GM18505 (cell line): ENCODE measurements at regions not wholly inside any gene's neighbourhood (a gene's known extent, or its start where the extent isn't known, plus 50 kb on each side); places are given as distances from the start of the nearest gene placed in this dataset.
"Not testable (repeated sequence)": the region's sequence is repeated elsewhere in the genome, so short reads cannot be mapped to it uniquely, and the experiment has no call there.

ENCODE experiments used
- ATAC-seq: cut with Tn5 transposase; IDR thresholded peaks from one replicate; pipeline ENCODE4 v1.9.1; 2021; ENCODE audit not compliant: unreplicated experiment
- POLR2A ChIP-seq: IDR thresholded peaks from 4 replicates; pipeline ENCODE4 v1.6.1; 2011; ENCODE audit warnings: borderline replicate concordance; ENCODE audit not compliant: insufficient read depth, insufficient read length; ENCODE audit errors: extremely low read depth

DNA sequence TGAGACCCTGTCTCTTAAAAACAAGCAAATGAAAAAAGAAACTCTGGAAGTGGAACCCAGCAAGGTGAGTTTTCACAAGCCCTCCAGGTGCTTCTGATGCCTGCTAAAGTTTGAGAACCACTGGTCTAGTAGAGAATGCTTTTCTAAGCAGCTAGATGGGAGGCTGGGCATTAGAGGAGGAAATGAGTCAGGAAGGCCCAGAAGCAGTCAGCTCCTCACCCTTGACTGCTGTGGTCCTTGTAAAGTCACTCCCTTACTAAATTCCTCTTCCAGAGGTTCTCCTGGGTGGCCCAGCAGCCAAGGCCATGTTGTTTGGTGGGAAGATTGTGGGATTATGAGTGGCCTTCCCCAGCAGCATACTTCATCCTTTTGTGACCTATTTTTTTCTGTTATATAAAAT is 52.0 kb upstream of the FYN start:
- TF ChIP-seq POLR2A, result no peak
- no peak for ATAC-seq

DNA sequence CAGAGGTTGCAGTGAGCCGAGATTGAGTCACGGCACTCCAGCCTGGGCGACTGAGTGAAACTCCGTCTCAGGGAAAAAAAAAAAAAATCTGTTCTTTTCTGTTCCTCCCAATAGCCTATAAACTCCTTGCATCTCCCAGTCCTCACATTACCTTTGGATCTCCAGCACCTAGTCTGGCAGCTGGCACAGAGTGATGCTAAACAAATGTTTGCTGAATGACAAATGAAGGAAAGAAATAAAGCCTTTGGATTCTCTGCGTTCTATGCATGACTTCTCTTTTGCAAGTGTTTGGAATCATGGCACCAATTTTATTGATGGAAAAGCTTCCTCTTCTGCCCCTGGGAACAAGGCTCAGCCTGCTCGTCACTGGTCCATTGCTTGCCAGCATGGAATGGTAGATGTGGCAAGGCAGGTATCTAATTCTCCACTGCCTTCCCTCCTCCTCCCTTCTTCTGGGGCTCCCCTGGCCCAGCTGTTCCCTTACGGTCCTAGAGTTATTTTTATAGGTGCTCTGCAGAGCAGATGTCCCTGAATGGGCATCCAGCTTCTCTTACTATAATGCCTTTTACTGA is 53.6 kb upstream of the FYN start:
- no peak for ATAC-seq
- no peak for TF ChIP-seq POLR2A

DNA sequence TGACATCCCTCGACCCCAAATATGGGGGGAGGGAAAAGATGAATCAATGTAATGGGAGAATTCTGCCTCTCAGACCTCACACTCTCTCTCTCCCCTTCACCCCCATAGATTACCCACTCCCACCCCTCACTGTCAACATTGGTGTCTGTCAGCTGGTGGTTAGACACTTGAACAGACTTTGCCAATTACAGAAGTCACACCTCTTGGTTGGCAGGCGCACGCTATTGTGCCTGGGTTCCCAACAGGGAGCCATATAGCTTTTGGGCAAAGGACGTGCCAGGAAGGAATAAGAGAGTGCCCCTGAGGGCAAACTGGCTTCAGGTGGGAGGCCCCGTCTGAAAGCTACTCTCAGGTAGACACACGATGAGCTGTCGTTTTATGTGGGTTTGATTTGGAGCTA is 54.1 kb upstream of the FYN start:
- no peak for TF ChIP-seq POLR2A
- ATAC-seq, result no peak

DNA sequence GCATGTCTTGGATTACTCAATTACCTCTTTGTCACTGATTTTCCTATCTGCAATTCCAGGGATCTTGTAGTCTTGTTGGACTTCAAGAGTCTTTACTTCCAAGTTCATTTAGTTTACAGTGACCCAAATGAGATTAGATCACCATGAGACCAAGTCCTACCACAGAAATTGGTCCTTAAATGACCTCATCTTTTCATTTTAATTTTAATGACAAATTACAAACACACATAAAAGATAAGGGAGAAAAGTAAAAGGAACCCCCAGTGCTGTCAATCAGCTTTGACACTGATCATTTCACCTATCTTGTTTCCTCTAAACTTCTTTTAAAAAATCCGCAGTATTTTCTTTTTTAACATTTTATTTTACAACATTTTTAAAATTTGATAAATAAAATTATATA is 54.9 kb upstream of the FYN start:
- no peak for TF ChIP-seq POLR2A
- no peak for ATAC-seq

DNA sequence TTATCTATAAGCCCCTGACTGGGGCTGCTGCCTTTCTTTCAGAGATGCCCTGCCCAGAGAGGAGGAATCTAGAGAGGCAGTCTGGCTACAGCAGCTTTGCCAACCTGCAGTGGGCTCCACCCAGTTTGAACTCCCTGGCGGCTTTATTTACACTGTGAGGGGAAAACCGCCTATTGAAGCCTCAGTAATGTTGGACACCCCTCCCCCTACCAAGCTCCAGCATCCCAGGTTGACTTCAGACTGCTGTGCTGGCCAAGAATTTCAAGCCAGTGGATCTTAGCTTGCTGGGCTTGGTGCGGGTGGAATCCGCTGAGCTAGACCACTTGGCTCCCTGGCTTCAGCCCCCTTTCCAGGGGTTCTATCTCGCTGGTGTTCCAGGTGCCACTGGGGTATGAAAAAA is 61.4 kb upstream of the FYN start:
- ATAC-seq, result not testable (repeated sequence)

DNA sequence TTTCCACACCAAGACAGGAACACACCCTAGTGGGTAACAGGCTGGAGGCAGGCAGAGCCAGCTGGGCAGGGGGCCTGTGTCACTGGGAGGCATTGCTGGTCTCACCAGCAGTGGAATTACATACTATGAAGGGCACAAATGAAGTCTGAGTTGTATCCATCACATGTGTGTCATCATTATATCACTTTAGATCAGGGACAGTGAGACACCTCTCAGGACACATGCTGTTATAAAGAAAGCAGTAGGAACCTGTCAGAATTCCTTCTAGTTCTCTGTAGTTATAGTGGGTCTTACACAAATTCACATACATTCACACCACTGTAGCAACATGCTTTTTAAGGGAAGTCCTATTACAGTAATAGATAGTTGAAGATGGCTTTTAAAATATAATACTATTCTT is 63.5 kb upstream of the FYN start:
- no peak for ATAC-seq
- TF ChIP-seq POLR2A, result no peak

DNA sequence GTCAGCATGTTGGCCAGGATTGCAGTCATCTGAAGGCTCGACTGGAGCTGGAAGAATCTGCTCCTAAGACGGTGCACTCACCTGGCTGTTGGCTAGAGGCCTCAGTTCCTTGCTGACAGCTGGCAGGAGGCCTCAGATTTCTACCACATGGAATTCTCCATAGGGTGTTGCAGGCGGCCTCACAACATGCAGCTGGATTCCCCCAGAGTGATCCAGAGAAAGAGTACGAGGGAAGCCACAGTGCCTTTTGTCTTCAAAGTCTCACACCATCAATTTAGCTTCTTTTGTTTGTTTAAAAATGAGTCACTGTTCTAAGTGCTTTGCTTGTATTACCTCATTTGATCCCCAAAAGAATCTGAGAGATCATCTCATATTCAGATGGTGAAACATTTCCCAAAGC is 65.5 kb upstream of the FYN start:
- TF ChIP-seq POLR2A, result no peak
- ATAC-seq, result no peak

DNA sequence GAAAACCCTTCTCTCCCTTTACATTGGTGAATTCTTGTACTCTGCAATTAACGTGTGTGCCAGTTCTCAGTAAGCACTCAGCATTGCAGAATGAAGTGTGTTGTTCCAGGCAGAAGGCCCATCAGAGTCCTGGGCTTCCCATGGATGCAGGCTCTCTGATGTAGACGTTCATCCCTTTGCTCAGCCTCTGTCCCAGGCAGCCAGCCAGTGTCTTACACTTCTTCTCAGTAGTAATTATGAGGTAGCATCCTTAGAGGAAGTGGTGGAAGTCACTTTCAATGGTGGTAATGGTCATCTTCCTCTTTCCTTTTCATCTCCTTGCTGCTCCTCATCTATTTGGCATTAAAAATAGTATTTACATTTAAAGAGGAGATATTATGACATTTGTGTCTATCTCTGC is 66.7 kb upstream of the FYN start:
- TF ChIP-seq POLR2A, result no peak
- no peak for ATAC-seq

DNA sequence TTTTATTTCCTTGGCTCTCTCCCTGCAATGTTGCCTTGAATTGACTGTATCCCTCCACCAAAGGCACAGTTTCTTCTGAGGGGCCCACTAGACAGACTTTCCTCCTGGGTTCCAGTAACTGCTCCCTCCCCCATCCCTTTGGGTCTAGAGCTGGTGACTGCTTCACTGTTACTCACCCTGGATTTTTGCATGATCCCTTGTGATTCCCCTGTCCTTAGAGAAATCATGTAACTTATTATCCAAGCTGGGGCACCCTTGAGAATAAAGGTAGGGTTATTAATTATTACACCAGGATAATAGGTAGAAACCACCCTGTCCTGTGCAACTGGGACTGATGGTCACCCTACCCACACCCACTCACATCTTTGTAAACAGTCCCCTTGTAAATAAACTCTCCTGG is 67.5 kb upstream of the FYN start:
- ATAC-seq, result no peak
- no peak for TF ChIP-seq POLR2A

DNA sequence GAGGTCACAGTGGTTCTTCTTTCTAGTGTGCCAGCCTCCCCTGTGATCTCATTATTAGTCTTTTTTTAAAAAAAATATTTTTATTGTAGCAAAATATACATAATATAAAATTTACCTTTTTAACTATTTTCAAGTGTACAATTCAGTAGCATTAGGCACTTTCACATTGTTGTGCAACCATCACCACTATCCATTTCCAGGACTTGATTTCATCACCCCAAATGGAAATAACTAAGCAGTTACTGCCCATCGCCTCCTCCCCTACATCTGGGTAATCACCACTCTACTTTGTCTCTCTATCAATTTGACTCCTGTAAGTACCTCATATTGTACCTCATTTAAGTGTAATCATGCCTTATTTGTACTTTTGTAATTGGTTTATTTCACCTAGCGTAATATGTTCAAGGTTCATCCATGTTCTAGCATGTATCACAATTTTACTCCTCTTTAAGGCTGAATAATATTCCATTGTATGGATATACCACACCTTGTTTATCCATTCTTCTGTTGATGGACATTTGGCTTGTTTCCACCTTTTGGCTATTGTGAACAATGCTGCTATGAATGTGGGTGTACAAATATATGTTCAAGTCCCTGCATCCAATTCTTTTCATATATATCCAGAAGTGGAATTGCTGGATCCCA is 68.6 kb upstream of the FYN start:
- no peak for TF ChIP-seq POLR2A
- no peak for ATAC-seq

DNA sequence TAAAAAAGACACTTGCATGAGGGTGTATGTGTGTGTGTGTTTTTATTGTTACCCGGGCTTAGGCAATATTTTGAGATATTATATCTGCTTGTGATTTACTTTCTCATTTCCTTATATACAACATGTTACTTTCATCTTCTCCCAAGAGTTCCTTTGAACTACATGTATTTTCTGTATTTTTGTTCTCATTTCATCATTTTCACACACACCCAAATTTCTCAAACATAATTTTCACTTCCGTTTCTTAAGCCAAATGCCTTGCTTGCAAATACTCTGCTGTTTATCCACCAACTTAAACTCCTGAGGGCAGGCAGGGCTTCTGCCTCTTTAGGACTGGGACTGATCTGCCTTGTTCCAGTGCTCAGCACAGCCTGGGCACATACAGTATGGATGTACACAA is 69.3 kb upstream of the FYN start:
- TF ChIP-seq POLR2A, result no peak
- no peak for ATAC-seq

DNA sequence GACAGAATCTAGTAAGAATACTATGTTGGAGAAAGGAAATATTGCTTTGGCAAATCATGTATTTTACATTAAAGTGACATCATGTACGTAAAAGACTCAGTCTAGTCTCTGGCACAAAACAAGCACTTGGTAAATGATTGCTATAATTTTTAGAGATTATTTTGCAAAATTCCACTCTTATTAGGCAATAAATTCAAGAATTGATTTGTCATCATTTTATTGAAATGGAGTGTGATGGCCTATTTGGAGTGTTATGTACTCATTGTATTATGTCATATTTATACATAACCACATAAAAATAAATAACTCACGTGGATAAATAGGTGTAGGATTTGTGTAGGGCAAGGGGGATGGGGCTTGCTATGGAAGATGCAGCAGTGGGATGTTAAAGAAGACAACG is 70.0 kb upstream of the FYN start:
- no peak for TF ChIP-seq POLR2A
- no peak for ATAC-seq

DNA sequence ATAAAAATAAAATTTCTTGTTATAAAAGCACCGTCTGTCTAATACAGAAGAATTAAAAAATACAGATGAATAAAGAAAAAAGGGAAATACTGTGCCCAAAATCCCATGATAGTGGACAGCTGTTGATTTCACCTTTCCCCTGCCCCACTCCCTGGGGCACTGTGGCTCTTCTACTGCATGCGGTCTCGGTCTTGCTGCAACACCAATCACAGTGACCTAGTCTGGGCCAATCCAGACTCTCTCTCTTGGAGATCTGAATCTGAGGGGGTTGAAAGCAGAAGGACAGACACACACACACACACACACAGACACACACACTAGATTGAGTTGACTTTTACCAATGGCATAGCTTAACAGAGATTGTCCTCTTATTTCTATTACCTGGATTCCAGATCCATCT is 70.5 kb upstream of the FYN start:
- TF ChIP-seq POLR2A, result no peak
- ATAC-seq, result no peak

DNA sequence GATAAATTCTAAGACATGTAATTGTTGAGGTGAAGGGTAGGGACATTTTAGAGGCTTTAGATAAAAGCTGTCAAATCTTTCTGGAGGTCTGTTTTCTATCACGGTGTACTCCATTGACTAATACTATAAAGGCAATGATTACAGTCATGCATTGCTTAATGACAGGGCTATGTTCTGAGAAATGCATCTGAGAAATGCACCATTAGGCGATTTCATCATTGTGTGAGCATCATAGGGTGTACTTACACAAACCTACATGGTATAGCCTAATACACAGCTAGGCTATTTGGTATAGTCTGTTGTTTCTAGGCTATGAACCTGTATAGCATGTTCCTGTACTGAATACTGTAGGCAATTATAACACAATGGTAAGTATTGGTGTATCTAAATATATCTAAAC is 71.3 kb upstream of the FYN start:
- no peak for ATAC-seq
- no peak for TF ChIP-seq POLR2A

DNA sequence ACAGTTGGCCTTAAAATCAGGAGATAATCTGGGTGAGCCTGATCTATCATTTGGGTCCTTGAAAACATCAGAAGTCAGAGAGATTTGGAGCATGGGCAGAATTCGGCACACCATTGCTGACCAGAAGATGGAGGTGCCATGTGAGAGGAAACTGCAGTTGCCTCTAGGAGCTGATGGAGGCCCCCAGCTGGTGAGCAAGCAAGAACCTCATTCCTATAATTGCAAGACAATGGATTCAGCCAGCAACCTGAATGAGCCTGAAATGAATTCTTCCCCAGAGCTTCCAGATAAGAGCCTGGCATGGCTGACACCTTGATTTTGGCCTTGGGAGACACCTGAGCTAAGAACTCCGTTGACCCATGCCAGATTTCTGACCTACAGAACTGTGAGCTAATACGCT is 76.3 kb upstream of the FYN start:
- TF ChIP-seq POLR2A, result no peak
- no peak for ATAC-seq

DNA sequence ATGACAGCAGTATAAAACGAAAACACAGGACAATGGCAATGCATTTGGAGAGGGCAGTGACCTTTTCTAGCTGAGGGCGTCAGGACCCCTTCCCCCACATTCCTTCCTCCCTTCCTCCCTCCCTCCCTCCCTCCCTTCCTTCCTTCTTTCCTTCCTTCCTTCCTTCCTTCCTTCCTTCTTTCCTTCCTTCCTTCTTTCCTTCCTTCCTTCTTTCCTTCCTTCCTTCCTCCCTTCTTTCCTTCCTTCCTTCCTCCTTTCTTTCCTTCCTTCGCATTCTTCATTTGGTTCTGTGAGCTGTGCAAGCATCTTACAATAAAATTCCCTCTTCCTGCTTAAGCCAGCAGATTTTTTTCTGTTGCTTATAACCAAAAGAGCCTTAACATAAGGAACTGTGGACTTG is 76.7 kb upstream of the FYN start:
- not testable (repeated sequence) for ATAC-seq
